Esophagus squamous epithelium (tissue), 5 donors: ENCODE measurements at regions not wholly inside any gene's neighbourhood (a gene's known extent, or its start where the extent isn't known, plus 50 kb on each side); places are given as distances from the start of the nearest gene placed in this dataset.

Experiments
- DNase-seq: peaks from one replicate; lab custom pipeline; 2025; lab: John Stamatoyannopoulos, UW
- H3K27ac ChIP-seq, 4 donors: fragments of 200-600 bp; sonication (generic); one replicate each; pipeline ENCODE4 v1.5.1; 2016 to 2019; ENCODE audit warnings: mild to moderate bottlenecking in 1 of 4
- H3K27me3 ChIP-seq, 4 donors: fragments of 200-600 bp; sonication (generic); 1 replicate in 3 of 4; 2 replicates in 1 of 4; pipeline versions ENCODE4 v1.5.1 to v1.6.0; 2017 to 2021; ENCODE audit warnings: antibody characterized with exemption in 1 of 4
- H3K36me3 ChIP-seq, 3 donors: fragments of 200-600 bp; sonication (generic); one replicate each; pipeline ENCODE4 v1.5.1; 2016 to 2019
- H3K4me1 ChIP-seq, 3 donors: fragments of 200-600 bp; sonication (generic); one replicate each; pipeline ENCODE4 v1.5.1; 2017 to 2019
- H3K4me3 ChIP-seq, 4 donors: fragments of 200-600 bp; sonication (generic); 1 replicate in 3 of 4; 2 replicates in 1 of 4; pipeline ENCODE4 v1.5.1; 2016 to 2019; ENCODE audit warnings: mild to moderate bottlenecking in 2 of 4, moderate library complexity in 1 of 4
- H3K9me3 ChIP-seq, 3 donors: fragments of 200-600 bp; sonication (generic); one replicate each; pipeline ENCODE4 v1.5.1; 2016 to 2019
- POLR2A ChIP-seq, 4 donors: fragments of 450-650 bp; IDR thresholded peaks; one replicate each; pipeline ENCODE4 v1.6.1; 2017; ENCODE audit warnings: antibody characterized with exemption in 4 of 4, mild to moderate bottlenecking in 4 of 4, moderate library complexity in 3 of 4
- whole genome bisulfite sequencing, 2 donors: methylation state at CpG; one replicate each; pipeline ENCODE4 v1.1.5; 2018; 5-methylcytosine and 5-hydroxymethylcytosine counted together
- intact Hi-C: fragments of 100-400 bp; cut with DNase I; formaldehyde crosslinking; loops from one replicate; pipeline ENCODE4 v1.15.0; 2022
- TF ChIP-seq, protein P1 (sequence below), 6 experiments: fragments of 450-650 bp in 4 of 6; fragments of 200-600 bp in 2 of 6; sonication (generic) in 2 of 6; IDR thresholded peaks; one replicate each; pipeline ENCODE4 v1.5.1; 2016 to 2019; ENCODE audit warnings: antibody characterized with exemption in 6 of 6, mild to moderate bottlenecking in 4 of 6, moderate library complexity in 4 of 6
- donor health status: DM: yes; HTN: yes; CAD: no.

DNA sequence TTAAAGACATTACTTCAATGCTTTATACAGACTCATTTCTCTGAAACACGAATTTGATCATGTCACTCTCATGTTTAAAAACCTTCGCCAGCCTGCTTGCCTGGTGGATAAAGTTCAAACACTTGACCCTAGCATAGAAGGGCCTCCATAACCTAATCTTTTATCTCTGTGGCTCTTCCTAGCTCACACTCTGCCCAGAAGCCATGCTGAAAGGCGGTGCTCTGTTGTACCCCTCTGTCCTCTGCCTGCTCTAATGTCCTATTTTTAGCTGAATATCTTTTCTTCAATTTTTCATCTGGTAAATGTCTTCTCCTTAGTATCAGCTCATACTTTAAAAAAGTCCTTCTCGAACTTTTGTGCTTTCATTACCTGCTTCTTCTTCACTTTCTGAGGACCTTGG lies 302.6 kb upstream of the BOD1L1 start:
- 79 to 80% methylated on average over 4 of the region's 4 CpGs for WGBS, 2 donors
- no peak for TF ChIP-seq POLR2A (IDR thresholded peaks at IDR 0.05)
- TF ChIP-seq, protein P1, sequence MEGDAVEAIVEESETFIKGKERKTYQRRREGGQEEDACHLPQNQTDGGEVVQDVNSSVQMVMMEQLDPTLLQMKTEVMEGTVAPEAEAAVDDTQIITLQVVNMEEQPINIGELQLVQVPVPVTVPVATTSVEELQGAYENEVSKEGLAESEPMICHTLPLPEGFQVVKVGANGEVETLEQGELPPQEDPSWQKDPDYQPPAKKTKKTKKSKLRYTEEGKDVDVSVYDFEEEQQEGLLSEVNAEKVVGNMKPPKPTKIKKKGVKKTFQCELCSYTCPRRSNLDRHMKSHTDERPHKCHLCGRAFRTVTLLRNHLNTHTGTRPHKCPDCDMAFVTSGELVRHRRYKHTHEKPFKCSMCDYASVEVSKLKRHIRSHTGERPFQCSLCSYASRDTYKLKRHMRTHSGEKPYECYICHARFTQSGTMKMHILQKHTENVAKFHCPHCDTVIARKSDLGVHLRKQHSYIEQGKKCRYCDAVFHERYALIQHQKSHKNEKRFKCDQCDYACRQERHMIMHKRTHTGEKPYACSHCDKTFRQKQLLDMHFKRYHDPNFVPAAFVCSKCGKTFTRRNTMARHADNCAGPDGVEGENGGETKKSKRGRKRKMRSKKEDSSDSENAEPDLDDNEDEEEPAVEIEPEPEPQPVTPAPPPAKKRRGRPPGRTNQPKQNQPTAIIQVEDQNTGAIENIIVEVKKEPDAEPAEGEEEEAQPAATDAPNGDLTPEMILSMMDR (IDR thresholded peaks at IDR 0.05): no peak
- Histone ChIP-seq H3K27ac (no peak overlapping the region), H3K27me3 (no peaks in the 10 kb centered on the region), H3K36me3 (no peaks in the 10 kb centered on the region), H3K4me1 (no peaks in the 10 kb centered on the region), H3K4me3 (no peak overlapping the region), H3K9me3 (no peaks in the 10 kb centered on the region)
- DNase-seq: no peak
- intact Hi-C loops: no loop called here

DNA sequence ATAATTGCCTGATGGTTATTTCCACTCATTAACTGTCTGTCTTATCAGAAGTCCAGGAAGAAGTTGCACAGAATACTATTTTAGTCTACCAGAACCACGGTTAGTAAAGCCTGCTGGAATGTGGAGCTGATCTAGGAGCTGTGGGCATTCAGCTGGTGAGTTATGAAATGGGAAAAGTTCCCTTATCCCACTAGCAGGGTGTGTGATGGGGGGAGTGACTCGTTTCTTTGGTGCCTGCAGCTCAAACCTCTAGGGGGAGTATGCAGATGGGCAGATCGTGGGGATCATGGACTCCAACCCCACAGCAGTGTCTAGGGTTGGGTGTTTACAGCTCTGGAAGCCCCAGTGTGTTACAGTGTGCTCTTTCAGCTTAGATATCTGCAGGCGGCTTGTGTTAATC lies 305.7 kb upstream of the BOD1L1 start:
- Histone ChIP-seq H3K27me3 (no peaks in the 10 kb centered on the region), H3K4me1 (no peaks in the 10 kb centered on the region), H3K36me3 (no peaks in the 10 kb centered on the region), H3K9me3 (no peaks in the 10 kb centered on the region), H3K27ac (no peak overlapping the region), H3K4me3 (no peak overlapping the region)
- WGBS, 2 donors: 53 to 71% methylated on average over 1 to 3 of the region's 4 CpGs
- intact Hi-C loops: no loop called here
- TF ChIP-seq POLR2A (IDR thresholded peaks at IDR 0.05): no peak
- TF ChIP-seq, protein P1 (IDR thresholded peaks at IDR 0.05): no peak
- DNase-seq: no peak

DNA sequence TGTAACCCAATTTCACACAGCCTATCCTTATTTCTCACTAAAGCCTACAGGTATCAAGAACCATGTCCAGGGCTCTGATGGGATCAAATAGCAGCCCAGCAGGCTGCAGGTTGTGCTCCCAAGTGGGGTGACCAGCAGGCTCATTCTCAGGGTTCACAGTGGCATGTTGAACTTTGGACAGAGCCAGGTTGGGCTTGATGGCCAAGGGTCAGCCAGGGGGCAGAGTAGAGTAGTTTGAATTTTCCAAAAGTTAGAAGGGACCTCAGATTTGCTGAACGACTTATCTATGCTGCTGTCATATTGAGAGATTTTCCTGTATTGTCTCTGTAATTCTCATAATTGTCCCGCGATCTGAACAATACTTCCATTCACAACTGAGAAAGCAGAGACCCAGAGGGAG lies 310.8 kb upstream of the BOD1L1 start:
- intact Hi-C loops: no loop called here
- no peaks in the 10 kb centered on the region for H3K4me1 ChIP-seq
- no peak overlapping the region for H3K27ac ChIP-seq
- H3K27me3 ChIP-seq: no peaks in the 10 kb centered on the region
- H3K36me3 ChIP-seq: no peaks in the 10 kb centered on the region
- WGBS, 2 donors: 80 to 86% methylated on average over 1 to 3 of the region's 3 CpGs
- H3K9me3 ChIP-seq: no peaks in the 10 kb centered on the region
- no peak for DNase-seq
- no peak overlapping the region for H3K4me3 ChIP-seq
- TF ChIP-seq, protein P1 (IDR thresholded peaks at IDR 0.05): no peak
- TF ChIP-seq POLR2A (IDR thresholded peaks at IDR 0.05): no peak

DNA sequence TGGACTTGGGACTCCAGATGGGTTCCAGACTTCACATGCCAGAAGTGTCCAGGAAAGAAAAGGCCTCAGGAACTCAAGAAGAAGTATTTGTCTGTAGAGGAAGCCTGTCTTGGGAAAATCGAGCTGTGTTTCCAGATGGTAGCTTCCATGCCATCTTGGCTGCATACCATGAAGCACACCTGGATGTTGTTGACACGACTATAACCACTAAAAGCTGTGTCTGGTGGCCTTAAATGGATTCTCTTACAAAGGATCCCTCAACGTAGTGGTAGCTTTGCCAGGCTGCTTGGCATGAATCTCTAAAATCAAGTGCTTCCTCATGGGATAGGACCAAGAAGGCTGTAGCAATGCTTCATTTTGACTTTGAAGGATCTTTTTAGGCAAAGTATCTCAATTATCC lies 313.4 kb upstream of the BOD1L1 start:
- Histone ChIP-seq H3K27ac (no peak overlapping the region), H3K27me3 (no peaks in the 10 kb centered on the region), H3K4me1 (peaks cover 0 to 8% (median 0%) of the 10 kb centered on the region in 3 donors), H3K4me3 (no peak overlapping the region), H3K9me3 (no peaks in the 10 kb centered on the region), H3K36me3 (no peaks in the 10 kb centered on the region)
- intact Hi-C loops: no loop called here
- no peak for TF ChIP-seq POLR2A (IDR thresholded peaks at IDR 0.05)
- TF ChIP-seq, protein P1 (IDR thresholded peaks at IDR 0.05): no peak
- no peak for DNase-seq
- WGBS, 2 donors: 31 to 35% methylated on average over 3 of the region's 3 CpGs

DNA sequence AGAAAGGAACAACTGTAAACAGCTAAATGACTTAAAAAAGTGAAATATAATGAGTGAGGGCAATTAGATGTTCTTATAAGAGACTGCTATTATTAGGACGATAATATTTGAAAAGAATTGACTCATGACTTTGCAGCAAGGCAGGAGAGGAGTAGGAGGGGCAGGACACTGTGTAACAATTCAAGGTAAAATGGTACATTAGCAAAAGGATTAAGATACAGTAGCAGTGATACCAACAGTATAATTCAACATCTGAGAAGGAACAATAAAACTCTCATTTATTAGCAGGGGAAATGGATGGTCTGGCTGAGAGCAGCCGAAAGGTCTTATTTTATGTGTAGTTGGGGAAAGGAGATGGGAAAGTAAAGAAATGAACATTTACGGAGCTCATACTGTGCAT lies 315.5 kb upstream of the BOD1L1 start:
- 74 to 75% methylated on average over 3 of the region's 3 CpGs for WGBS, 2 donors
- H3K4me3 ChIP-seq: no peak overlapping the region
- no peaks in the 10 kb centered on the region for H3K27me3 ChIP-seq
- peaks cover 0 to 8% (median 0%) of the 10 kb centered on the region in 3 donors for H3K4me1 ChIP-seq
- H3K9me3 ChIP-seq: no peaks in the 10 kb centered on the region
- DNase-seq: no peak
- no peaks in the 10 kb centered on the region for H3K36me3 ChIP-seq
- H3K27ac ChIP-seq: no peak overlapping the region
- TF ChIP-seq POLR2A (IDR thresholded peaks at IDR 0.05): no peak
- TF ChIP-seq, protein P1 (IDR thresholded peaks at IDR 0.05): no peak
- intact Hi-C loops: no loop called here
